ENCODE measurements at regions not wholly inside any gene's neighbourhood (a gene's known extent, or its start where the extent isn't known, plus 50 kb on each side); places are given as distances from the start of the nearest gene placed in this dataset.

GRCh38 chr6:156402227-156402626, 375.0 kb upstream of the ARID1B start:
- TF ChIP-seq POLR2A (IDR thresholded peaks at IDR 0.05): no peak
- no peak for TF ChIP-seq CTCF (IDR thresholded peaks at IDR 0.05)
- no peak for TF ChIP-seq EP300 (IDR thresholded peaks at IDR 0.05)
